GM23338 (cell line): ENCODE measurements at regions not wholly inside any gene's neighbourhood (a gene's known extent, or its start where the extent isn't known, plus 50 kb on each side); places are given as distances from the start of the nearest gene placed in this dataset.

Source experiments
- EZH2 ChIP-seq: fragments of 200-600 bp; sonication (generic); IDR thresholded peaks from one replicate; pipeline ENCODE4 v1.8.0; 2017; ENCODE audit warnings: antibody characterized with exemption, mild to moderate bottlenecking, low read depth; ENCODE audit not compliant: unreplicated experiment
- EZH2phosphoT487 ChIP-seq: fragments of 200-600 bp; sonication (generic); IDR thresholded peaks from one replicate; pipeline ENCODE4 v1.8.1; 2018; ENCODE audit warnings: antibody characterized with exemption; ENCODE audit not compliant: unreplicated experiment
- JUNB ChIP-seq: IDR thresholded peaks from one replicate; pipeline ENCODE4 v1.6.1; 2016; ENCODE audit warnings: antibody characterized with exemption; ENCODE audit not compliant: unreplicated experiment
- REST ChIP-seq: IDR thresholded peaks from one replicate; pipeline ENCODE4 v1.6.1; 2018; ENCODE audit warnings: antibody characterized with exemption; ENCODE audit not compliant: unreplicated experiment
- STAT1 ChIP-seq: IDR thresholded peaks from one replicate; pipeline ENCODE4 v1.6.1; 2016; ENCODE audit warnings: antibody characterized with exemption; ENCODE audit not compliant: unreplicated experiment
- ZNF114 ChIP-seq: fragments of 250-450 bp; sonication (Bioruptor Pico); IDR thresholded peaks from 2 replicates; pipeline ENCODE4 v1.5.0; 2020; ENCODE audit warnings: mild to moderate bottlenecking, moderate library complexity
- ZNF331 ChIP-seq: fragments of 250-450 bp; sonication (Bioruptor Pico); IDR thresholded peaks from 2 replicates; pipeline ENCODE4 v1.5.0; 2020; ENCODE audit warnings: low read depth, mild to moderate bottlenecking, moderate library complexity
- TF ChIP-seq, protein P1 (sequence below): fragments of 250-450 bp; sonication (Bioruptor Pico); IDR thresholded peaks from 2 replicates; pipeline ENCODE4 v1.5.0; 2020; ENCODE audit warnings: mild to moderate bottlenecking, moderate library complexity
- TF ChIP-seq, protein P2 (sequence below): IDR thresholded peaks from 2 replicates; pipeline ENCODE4 v1.6.1; 2016; ENCODE audit warnings: antibody characterized with exemption

DNA sequence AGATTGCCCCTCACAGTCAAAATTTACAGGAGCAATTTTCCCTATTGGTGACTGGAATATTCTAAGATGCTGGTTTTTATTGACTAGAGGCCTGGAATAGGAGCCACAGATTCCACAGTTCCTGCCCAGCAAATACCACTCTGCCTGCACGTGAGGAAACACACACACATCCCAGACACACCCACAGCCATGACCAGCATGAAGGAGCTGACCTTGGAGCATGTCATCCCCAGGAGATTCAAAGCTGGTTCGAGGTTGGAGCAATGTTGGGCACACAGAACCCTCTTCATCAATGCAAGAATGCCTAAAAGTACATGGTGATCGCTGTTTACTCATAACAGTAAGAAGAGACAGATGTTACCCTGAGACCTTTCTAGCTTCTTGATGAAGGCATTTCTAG is 244.6 kb upstream of the FOXQ1 start (continued):
- TF ChIP-seq, protein P1, sequence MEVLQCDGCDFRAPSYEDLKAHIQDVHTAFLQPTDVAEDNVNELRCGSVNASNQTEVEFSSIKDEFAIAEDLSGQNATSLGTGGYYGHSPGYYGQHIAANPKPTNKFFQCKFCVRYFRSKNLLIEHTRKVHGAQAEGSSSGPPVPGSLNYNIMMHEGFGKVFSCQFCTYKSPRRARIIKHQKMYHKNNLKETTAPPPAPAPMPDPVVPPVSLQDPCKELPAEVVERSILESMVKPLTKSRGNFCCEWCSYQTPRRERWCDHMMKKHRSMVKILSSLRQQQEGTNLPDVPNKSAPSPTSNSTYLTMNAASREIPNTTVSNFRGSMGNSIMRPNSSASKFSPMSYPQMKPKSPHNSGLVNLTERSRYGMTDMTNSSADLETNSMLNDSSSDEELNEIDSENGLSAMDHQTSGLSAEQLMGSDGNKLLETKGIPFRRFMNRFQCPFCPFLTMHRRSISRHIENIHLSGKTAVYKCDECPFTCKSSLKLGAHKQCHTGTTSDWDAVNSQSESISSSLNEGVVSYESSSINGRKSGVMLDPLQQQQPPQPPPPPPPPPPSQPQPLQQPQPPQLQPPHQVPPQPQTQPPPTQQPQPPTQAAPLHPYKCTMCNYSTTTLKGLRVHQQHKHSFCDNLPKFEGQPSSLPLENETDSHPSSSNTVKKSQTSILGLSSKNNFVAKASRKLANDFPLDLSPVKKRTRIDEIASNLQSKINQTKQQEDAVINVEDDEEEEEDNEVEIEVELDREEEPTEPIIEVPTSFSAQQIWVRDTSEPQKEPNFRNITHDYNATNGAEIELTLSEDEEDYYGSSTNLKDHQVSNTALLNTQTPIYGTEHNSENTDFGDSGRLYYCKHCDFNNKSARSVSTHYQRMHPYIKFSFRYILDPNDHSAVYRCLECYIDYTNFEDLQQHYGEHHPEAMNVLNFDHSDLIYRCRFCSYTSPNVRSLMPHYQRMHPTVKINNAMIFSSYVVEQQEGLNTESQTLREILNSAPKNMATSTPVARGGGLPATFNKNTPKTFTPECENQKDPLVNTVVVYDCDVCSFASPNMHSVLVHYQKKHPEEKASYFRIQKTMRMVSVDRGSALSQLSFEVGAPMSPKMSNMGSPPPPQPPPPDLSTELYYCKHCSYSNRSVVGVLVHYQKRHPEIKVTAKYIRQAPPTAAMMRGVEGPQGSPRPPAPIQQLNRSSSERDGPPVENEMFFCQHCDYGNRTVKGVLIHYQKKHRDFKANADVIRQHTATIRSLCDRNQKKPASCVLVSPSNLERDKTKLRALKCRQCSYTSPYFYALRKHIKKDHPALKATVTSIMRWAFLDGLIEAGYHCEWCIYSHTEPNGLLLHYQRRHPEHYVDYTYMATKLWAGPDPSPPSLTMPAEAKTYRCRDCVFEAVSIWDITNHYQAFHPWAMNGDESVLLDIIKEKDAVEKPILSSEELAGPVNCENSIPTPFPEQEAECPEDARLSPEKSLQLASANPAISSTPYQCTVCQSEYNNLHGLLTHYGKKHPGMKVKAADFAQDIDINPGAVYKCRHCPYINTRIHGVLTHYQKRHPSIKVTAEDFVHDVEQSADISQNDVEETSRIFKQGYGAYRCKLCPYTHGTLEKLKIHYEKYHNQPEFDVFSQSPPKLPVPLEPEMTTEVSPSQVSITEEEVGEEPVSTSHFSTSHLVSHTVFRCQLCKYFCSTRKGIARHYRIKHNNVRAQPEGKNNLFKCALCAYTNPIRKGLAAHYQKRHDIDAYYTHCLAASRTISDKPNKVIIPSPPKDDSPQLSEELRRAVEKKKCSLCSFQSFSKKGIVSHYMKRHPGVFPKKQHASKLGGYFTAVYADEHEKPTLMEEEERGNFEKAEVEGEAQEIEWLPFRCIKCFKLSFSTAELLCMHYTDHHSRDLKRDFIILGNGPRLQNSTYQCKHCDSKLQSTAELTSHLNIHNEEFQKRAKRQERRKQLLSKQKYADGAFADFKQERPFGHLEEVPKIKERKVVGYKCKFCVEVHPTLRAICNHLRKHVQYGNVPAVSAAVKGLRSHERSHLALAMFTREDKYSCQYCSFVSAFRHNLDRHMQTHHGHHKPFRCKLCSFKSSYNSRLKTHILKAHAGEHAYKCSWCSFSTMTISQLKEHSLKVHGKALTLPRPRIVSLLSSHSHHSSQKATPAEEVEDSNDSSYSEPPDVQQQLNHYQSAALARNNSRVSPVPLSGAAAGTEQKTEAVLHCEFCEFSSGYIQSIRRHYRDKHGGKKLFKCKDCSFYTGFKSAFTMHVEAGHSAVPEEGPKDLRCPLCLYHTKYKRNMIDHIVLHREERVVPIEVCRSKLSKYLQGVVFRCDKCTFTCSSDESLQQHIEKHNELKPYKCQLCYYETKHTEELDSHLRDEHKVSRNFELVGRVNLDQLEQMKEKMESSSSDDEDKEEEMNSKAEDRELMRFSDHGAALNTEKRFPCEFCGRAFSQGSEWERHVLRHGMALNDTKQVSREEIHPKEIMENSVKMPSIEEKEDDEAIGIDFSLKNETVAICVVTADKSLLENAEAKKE (CRISPR knock-in tag), result no peak
- TF ChIP-seq EZH2 (no peak), EZH2phosphoT487 (no peak), ZNF331 (no peak), ZNF114 (CRISPR knock-in tag) (no peak), JUNB (no peak), REST (no peak), STAT1 (no peak)
- TF ChIP-seq, protein P2, sequence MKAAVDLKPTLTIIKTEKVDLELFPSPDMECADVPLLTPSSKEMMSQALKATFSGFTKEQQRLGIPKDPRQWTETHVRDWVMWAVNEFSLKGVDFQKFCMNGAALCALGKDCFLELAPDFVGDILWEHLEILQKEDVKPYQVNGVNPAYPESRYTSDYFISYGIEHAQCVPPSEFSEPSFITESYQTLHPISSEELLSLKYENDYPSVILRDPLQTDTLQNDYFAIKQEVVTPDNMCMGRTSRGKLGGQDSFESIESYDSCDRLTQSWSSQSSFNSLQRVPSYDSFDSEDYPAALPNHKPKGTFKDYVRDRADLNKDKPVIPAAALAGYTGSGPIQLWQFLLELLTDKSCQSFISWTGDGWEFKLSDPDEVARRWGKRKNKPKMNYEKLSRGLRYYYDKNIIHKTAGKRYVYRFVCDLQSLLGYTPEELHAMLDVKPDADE, result no peak
